ENCODE measurements at regions not wholly inside any gene's neighbourhood (a gene's known extent, or its start where the extent isn't known, plus 50 kb on each side); places are given as distances from the start of the nearest gene placed in this dataset.

DNA sequence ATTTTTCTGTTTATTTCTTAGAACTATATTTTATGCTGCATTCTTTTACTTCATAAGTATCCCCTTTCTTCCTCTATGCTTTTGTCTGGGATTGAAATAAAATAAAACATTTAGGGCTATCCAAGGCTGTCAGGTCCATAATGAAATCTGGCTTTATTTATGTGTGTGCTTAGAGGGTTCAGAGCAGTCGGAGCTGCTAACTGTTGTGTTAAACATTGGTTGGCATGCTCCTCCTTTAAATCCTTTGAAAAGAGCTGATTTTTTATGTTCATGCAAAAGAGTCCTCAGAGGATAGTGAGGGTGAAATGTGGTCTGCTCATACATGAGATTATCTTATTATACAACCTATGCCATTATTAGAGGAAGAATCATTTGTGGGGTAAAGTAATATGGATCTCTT is 322.3 kb upstream of the E2F7 start:
- peak overlapping the region; percentile 76 for H2AFZ ChIP-seq (ENCODE audit: low read depth, low read length)
- peaks cover 31% of the 10 kb centered on the region for H3K4me1 ChIP-seq (ENCODE audit: insufficient read depth, low read length)
- no peaks in the 10 kb centered on the region for H3K27me3 ChIP-seq (ENCODE audit: insufficient read depth, low read length)
- H3K36me3 ChIP-seq (ENCODE audit: insufficient read depth, low read length) = no peaks in the 10 kb centered on the region
- no peaks in the 10 kb centered on the region for H3K9me3 ChIP-seq (ENCODE audit: low read length)
- H3K4me3 ChIP-seq (ENCODE audit: low read length) = no peak overlapping the region

DNA sequence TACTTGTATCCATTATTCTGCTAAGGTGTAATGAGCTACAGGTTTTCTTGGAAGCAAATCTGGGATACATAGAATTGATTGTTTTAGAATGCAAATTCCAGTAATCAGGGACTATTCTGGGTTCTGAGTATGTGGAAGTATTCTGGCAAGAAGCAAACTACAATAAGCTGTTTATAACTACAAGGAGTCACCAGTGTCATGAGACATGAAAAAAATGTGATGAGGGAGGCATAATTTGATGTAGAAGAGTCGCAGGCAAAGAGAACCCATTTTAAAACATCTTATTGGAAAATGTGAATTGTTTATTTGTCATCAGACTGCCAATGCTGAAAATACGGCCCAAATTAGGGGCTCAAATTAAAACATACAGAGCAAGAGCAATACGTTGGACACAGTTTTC is 321.8 kb upstream of the E2F7 start:
- H3K36me3 ChIP-seq (ENCODE audit: insufficient read depth, low read length) = no peaks in the 10 kb centered on the region
- peaks cover 31% of the 10 kb centered on the region for H3K4me1 ChIP-seq (ENCODE audit: insufficient read depth, low read length)
- no peaks in the 10 kb centered on the region for H3K27me3 ChIP-seq (ENCODE audit: insufficient read depth, low read length)
- no peak overlapping the region for H2AFZ ChIP-seq (ENCODE audit: low read depth, low read length)
- H3K4me3 ChIP-seq (ENCODE audit: low read length) = no peak overlapping the region
- no peaks in the 10 kb centered on the region for H3K9me3 ChIP-seq (ENCODE audit: low read length)

DNA sequence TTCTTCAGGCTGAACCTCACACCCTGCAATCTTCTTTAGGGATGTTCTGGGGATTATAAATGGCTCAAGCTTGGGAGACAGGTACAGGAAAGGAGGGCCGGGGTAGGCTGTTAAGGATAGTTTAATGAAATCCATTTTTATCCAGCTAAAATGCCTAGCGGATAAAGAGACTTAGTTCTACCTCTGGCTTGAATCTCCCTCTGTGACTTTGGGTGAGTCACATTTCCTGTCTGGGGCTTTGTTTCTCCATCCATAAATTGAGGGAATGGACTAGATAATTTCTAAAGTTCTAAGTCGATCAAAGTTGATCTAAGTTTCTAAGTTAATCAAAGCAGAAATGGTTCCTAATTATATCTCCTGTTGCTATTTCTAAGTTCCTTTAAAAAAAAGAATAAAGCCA is 319.6 kb upstream of the E2F7 start:
- Histone ChIP-seq H2AFZ (ENCODE audit: low read depth, low read length) (no peak overlapping the region), H3K4me1 (ENCODE audit: insufficient read depth, low read length) (peaks cover 31% of the 10 kb centered on the region), H3K36me3 (ENCODE audit: insufficient read depth, low read length) (no peaks in the 10 kb centered on the region), H3K4me3 (ENCODE audit: low read length) (no peak overlapping the region), H3K9me3 (ENCODE audit: low read length) (no peaks in the 10 kb centered on the region), H3K27me3 (ENCODE audit: insufficient read depth, low read length) (no peaks in the 10 kb centered on the region)

DNA sequence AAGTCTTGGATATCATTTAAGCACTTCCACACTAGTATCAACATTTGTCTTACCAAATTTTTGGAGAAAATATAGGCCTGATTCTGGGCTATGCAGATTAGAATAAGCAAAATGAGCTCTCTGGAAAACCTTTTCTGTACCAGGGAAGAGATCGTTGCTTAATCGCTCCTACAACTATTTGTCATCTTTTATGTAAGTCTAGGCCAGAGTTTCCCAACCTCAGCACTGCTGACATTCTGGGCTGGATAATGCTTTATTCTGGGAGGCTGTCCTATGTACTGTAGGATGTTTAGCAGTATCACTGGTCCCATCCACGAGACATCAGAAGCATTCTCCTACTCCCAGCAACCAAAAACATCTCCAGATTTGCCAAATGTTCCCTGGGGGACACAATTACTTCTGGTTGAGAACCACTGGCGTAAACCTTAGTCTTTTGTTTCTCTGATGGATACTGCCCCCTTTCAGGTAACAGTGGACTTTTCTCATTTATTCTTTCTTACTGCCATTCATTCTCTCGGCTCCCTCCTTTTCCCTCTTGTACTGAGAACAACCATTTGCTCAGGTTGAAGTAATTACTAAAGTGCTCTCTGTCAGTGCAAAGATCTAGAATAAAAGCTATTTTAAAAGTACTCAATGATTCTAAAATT is 316.9 kb upstream of the E2F7 start:
- no peak overlapping the region for H3K4me3 ChIP-seq (ENCODE audit: low read length)
- no peaks in the 10 kb centered on the region for H3K36me3 ChIP-seq (ENCODE audit: insufficient read depth, low read length)
- peaks cover 15% of the 10 kb centered on the region for H3K4me1 ChIP-seq (ENCODE audit: insufficient read depth, low read length)

DNA sequence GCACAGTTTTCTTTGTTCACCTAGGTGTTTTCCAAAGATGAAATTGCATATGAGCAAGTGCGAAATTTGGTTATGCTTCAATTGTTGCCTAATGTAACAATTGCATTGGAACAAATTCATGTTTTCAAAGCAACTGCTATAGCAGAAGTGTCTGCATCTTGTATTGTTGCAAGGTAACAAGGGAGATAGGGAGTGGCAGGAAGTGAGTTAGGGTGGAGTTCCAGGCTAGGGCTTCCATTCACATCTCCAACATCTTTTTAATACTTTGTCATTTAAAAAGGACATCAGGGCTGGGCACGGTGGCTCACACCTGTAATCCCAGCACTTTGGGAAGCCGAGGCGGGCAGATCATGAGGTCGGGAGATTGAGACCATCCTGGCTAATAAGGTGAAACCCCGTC is 312.3 kb upstream of the E2F7 start:
- Histone ChIP-seq H3K27me3 (ENCODE audit: insufficient read depth, low read length) (no peaks in the 10 kb centered on the region), H3K4me1 (ENCODE audit: insufficient read depth, low read length) (no peaks in the 10 kb centered on the region), H3K4me3 (ENCODE audit: low read length) (no peak overlapping the region), H2AFZ (ENCODE audit: low read depth, low read length) (no peak overlapping the region), H3K36me3 (ENCODE audit: insufficient read depth, low read length) (no peaks in the 10 kb centered on the region), H3K9me3 (ENCODE audit: low read length) (peaks cover 1% of the 10 kb centered on the region)

More for the DNA sequence above, 316.9 kb upstream of the E2F7 start:
- peaks cover 1% of the 10 kb centered on the region for H3K9me3 ChIP-seq (ENCODE audit: low read length)
- H2AFZ ChIP-seq (ENCODE audit: low read depth, low read length) = no peak overlapping the region
- no peaks in the 10 kb centered on the region for H3K27me3 ChIP-seq (ENCODE audit: insufficient read depth, low read length)

DNA sequence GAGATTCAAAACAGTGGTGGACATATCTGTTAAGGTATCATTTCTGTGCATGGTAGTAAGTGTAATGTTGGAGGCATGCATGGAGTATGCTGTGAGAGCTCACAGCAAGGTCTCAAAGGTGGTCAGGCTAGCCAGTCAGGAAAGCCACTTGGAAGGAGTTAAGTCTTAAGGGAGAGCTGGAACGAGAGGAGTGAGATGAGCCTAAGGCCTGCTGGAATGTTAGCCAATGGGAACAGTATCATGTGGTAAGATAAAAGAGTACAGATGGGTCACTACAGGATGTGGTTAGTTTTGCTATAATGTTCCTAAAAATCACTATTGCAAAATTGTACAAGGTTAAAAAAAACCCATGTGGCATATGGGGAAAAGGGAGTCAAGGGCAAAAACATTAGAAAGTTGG is 311.7 kb upstream of the E2F7 start:
- Histone ChIP-seq H3K36me3 (ENCODE audit: insufficient read depth, low read length) (no peaks in the 10 kb centered on the region), H2AFZ (ENCODE audit: low read depth, low read length) (no peak overlapping the region), H3K9me3 (ENCODE audit: low read length) (peaks cover 1% of the 10 kb centered on the region), H3K4me1 (ENCODE audit: insufficient read depth, low read length) (no peaks in the 10 kb centered on the region), H3K27me3 (ENCODE audit: insufficient read depth, low read length) (no peaks in the 10 kb centered on the region), H3K4me3 (ENCODE audit: low read length) (no peak overlapping the region)

DNA sequence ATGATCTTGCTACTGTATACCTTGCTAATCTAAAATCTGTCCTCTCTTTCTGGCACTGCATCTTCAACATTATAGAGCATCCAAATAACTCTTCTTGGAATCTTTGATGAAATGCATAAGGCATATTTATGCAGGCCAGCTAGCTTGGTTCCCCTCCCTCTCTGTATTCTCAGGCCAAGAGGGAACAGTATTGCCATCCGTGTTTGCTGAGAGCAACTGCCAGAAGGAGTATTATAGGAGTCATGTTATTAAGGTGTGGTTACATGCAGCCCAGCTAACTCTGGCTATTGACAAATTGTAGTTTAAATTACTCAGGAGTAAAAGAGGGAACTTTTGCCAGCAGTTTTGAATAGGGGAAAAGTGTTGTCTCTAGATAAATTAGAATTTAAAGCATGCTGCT is 309.3 kb upstream of the E2F7 start:
- Histone ChIP-seq H2AFZ (ENCODE audit: low read depth, low read length) (no peak overlapping the region), H3K4me1 (ENCODE audit: insufficient read depth, low read length) (peaks cover 2% of the 10 kb centered on the region), H3K4me3 (ENCODE audit: low read length) (no peak overlapping the region), H3K36me3 (ENCODE audit: insufficient read depth, low read length) (no peaks in the 10 kb centered on the region), H3K27me3 (ENCODE audit: insufficient read depth, low read length) (no peaks in the 10 kb centered on the region), H3K9me3 (ENCODE audit: low read length) (peaks cover 1% of the 10 kb centered on the region)

DNA sequence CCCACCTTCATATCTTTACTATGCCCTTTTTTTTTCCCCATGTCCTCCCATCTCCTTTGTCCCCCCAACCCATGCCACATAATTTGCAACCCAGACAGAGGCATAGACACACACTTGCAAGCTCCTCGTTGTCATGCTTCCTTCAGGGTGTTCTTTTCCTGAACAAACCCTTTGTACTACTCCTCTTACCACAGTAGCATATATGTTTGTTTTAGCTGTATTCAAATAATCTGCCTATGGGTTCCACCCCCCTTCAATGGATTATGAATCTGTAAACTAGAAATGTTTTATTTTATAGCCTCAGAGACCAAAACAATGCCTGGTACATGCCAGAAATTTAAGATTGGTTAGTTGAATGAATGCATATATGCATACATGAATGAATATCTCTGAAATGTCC is 307.1 kb upstream of the E2F7 start:
- Histone ChIP-seq H3K4me3 (ENCODE audit: low read length) (no peak overlapping the region), H3K27me3 (ENCODE audit: insufficient read depth, low read length) (no peaks in the 10 kb centered on the region), H3K36me3 (ENCODE audit: insufficient read depth, low read length) (no peaks in the 10 kb centered on the region), H3K4me1 (ENCODE audit: insufficient read depth, low read length) (peaks cover 2% of the 10 kb centered on the region), H3K9me3 (ENCODE audit: low read length) (no peaks in the 10 kb centered on the region), H2AFZ (ENCODE audit: low read depth, low read length) (no peak overlapping the region)

DNA sequence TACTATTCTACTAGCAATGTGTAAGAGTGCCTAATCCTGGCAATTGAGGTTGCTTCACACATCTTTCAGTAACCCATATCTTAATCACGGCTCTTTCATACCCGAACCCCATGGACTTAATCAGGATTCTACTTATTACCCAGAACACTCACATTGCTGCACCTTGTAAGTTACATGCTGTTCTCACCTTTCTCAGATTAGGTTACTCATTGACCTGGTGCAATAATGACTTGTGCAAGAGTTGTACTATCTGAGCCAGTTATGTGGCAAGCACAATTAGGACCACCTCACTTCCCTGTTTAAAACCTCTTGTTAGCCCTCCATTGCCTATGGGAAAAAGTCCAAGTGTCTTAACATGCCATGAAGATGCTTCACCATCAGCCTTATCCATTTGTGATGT is 306.7 kb upstream of the E2F7 start:
- peaks cover 2% of the 10 kb centered on the region for H3K4me1 ChIP-seq (ENCODE audit: insufficient read depth, low read length)
- H2AFZ ChIP-seq (ENCODE audit: low read depth, low read length) = no peak overlapping the region
- no peaks in the 10 kb centered on the region for H3K27me3 ChIP-seq (ENCODE audit: insufficient read depth, low read length)
- H3K9me3 ChIP-seq (ENCODE audit: low read length) = no peaks in the 10 kb centered on the region
- H3K36me3 ChIP-seq (ENCODE audit: insufficient read depth, low read length) = no peaks in the 10 kb centered on the region
- H3K4me3 ChIP-seq (ENCODE audit: low read length) = no peak overlapping the region

DNA sequence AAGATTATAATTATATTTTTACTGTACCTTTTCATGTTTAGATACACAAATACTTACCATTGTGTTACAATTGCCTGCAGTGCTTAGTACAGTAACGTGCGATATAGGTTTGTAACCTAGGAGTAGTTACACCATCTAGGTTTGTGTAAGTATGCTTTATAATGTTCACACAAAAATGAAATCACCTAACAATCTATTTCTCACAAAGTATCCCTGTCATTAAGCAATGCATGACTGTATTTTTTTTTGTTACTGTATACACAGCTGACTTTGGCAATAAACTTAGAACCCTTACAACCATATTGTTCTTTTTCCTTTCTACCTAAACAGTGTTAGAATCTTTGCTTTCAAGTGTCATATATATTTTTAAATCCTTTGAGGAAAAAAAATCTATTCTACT is 303.0 kb upstream of the E2F7 start:
- peaks cover 8% of the 10 kb centered on the region for H3K4me1 ChIP-seq (ENCODE audit: insufficient read depth, low read length)
- H3K27me3 ChIP-seq (ENCODE audit: insufficient read depth, low read length) = no peaks in the 10 kb centered on the region
- no peaks in the 10 kb centered on the region for H3K36me3 ChIP-seq (ENCODE audit: insufficient read depth, low read length)
- no peak overlapping the region for H3K4me3 ChIP-seq (ENCODE audit: low read length)
- H2AFZ ChIP-seq (ENCODE audit: low read depth, low read length) = no peak overlapping the region
- no peaks in the 10 kb centered on the region for H3K9me3 ChIP-seq (ENCODE audit: low read length)

DNA sequence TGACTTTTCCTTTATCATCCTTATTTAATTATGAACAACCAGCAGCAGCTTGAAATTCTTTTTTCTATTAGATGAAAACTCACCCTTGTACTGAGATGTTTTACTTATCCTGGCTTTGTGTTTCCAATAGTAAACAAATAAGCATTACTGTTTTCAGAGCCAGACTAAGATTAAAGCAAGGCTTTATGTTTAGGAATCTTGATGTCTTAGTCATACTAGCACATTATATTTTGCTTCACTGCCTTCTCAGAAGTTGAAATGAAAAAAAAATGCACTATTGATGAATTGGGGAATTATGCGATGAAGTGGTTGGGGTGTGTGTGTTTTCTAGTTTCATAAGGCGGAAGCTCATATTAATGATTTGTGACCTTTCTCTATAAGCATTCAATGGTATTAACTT is 301.2 kb upstream of the E2F7 start:
- Histone ChIP-seq H3K4me3 (ENCODE audit: low read length) (no peak overlapping the region), H3K36me3 (ENCODE audit: insufficient read depth, low read length) (no peaks in the 10 kb centered on the region), H3K27me3 (ENCODE audit: insufficient read depth, low read length) (no peaks in the 10 kb centered on the region), H3K4me1 (ENCODE audit: insufficient read depth, low read length) (peaks cover 26% of the 10 kb centered on the region), H3K9me3 (ENCODE audit: low read length) (no peaks in the 10 kb centered on the region), H2AFZ (ENCODE audit: low read depth, low read length) (no peak overlapping the region)

DNA sequence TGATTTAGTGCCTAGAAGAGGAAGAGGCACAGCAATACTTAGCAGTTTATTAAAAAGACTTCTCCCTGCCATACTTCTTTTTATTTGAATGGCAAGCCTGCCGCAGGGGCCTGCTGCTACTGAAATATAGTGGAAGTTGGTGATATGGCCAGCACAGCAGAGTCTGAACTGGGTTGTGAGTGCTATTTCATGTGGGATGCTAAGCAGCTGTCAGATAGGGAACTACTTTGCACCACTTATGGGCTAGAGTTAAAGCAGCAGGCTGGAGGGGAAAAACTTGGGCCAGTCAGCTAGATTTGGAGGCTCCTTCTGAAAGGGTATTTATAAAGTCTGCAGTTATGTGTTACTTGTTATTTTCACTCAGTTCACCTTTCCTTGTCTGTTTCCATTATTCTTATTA is 299.0 kb upstream of the E2F7 start:
- Histone ChIP-seq H3K9me3 (ENCODE audit: low read length) (no peaks in the 10 kb centered on the region), H3K36me3 (ENCODE audit: insufficient read depth, low read length) (no peaks in the 10 kb centered on the region), H3K4me3 (ENCODE audit: low read length) (no peak overlapping the region), H3K4me1 (ENCODE audit: insufficient read depth, low read length) (peaks cover 25% of the 10 kb centered on the region), H3K27me3 (ENCODE audit: insufficient read depth, low read length) (no peaks in the 10 kb centered on the region), H2AFZ (ENCODE audit: low read depth, low read length) (no peak overlapping the region)

DNA sequence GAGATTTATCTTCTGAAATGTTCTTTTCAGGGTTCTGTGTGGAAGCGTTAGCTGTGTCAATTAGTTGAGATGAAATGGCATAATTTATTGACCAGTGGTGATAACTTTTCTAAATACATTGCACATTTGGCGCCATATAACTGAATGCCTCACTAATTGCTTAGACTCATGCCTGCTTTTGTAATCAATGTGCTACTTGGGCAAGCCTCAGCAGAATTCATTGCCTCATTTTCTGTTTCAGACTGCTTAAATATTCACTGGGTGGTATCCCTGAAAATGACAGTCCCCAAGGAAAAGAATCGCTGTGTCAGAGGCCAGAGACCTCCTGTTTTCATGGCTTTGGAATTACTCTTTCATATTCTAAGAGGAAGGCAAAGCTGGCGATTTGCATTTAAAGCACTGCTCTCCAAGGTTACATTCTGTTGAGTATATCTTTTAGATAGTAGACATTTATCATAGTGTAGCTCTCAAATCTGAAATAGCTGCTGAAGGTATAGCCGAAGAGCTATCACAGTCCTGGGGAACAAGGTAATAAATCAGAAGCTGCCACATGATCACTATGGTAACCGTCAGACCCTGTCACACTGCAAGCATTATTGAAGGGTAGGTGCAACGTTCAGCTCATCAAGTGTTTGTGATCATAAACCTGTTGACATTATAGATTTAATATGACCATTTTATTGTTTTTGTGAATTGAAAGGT is 297.3 kb upstream of the E2F7 start:
- Histone ChIP-seq H3K36me3 (ENCODE audit: insufficient read depth, low read length) (no peaks in the 10 kb centered on the region), H3K4me1 (ENCODE audit: insufficient read depth, low read length) (peaks cover 25% of the 10 kb centered on the region), H3K9me3 (ENCODE audit: low read length) (no peaks in the 10 kb centered on the region), H2AFZ (ENCODE audit: low read depth, low read length) (no peak overlapping the region), H3K4me3 (ENCODE audit: low read length) (no peak overlapping the region), H3K27me3 (ENCODE audit: insufficient read depth, low read length) (no peaks in the 10 kb centered on the region)

DNA sequence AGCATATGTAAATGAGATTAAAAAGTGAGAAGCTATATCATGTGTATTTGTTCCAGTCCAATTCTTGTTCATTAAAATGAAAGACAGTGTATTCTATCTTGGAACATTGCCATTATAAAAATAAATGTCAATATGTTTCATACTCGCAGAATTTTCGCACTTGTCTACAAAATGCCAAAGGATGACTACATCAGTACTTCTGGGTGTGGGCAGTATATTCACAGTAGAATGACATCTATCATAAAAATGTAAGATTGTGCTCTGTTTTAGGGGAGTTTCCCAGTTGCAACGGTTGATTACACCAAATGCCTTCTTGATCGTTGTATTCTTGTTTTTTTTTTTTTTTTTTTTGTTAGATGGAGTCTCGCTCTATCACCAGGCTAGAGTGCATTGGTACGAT is 292.3 kb upstream of the E2F7 start:
- Histone ChIP-seq H3K27me3 (ENCODE audit: insufficient read depth, low read length) (no peaks in the 10 kb centered on the region), H3K4me3 (ENCODE audit: low read length) (no peak overlapping the region), H3K9me3 (ENCODE audit: low read length) (no peaks in the 10 kb centered on the region), H2AFZ (ENCODE audit: low read depth, low read length) (no peak overlapping the region), H3K4me1 (ENCODE audit: insufficient read depth, low read length) (peaks cover 12% of the 10 kb centered on the region), H3K36me3 (ENCODE audit: insufficient read depth, low read length) (no peaks in the 10 kb centered on the region)
